Peyer's patch (tissue), 4 donors: ENCODE measurements at regions not wholly inside any gene's neighbourhood (a gene's known extent, or its start where the extent isn't known, plus 50 kb on each side); places are given as distances from the start of the nearest gene placed in this dataset.

ENCODE experiments used
- CTCF ChIP-seq, 6 experiments: fragments of 450-650 bp in 4 of 6; fragments of 200-600 bp in 2 of 6; sonication (generic) in 1 of 6; IDR thresholded peaks; one replicate each; pipeline ENCODE4 v1.5.1; 2017 to 2019; ENCODE audit warnings: antibody characterized with exemption in 6 of 6, mild to moderate bottlenecking in 3 of 6, moderate library complexity in 1 of 6
- POLR2A ChIP-seq, 2 donors: fragments of 450-650 bp; IDR thresholded peaks; one replicate each; pipeline ENCODE4 v1.5.1; 2017; ENCODE audit warnings: antibody characterized with exemption in 2 of 2, mild to moderate bottlenecking in 2 of 2, moderate library complexity in 2 of 2

GRCh38 chr4:183821076-183821853 is 83.8 kb upstream of the STOX2 start:
- no peak for TF ChIP-seq CTCF (IDR thresholded peaks at IDR 0.05)
- no peak for TF ChIP-seq POLR2A (IDR thresholded peaks at IDR 0.05)
